ENCODE measurements at regions not wholly inside any gene's neighbourhood (a gene's known extent, or its start where the extent isn't known, plus 50 kb on each side); places are given as distances from the start of the nearest gene placed in this dataset.
A peak's percentile ranks its signal among the peaks of the same experiment; 100 is the strongest.
"Not testable (repeated sequence)": the region's sequence is repeated elsewhere in the genome, so short reads cannot be mapped to it uniquely, and the experiment has no call there.

GRCh38 chr4:89491761-89492160, 184.2 kb upstream of the GPRIN3 start:
- WGBS, 2 donors (ENCODE audit: extremely low coverage in 2 of 2, insufficient read length in 2 of 2, insufficient replicate concordance in 1 of 2), result no CpG with 5 or more reads among the region's 3 CpGs
- Histone ChIP-seq H2BK5ac (ENCODE audit: low read length) (no peak overlapping the region), H3K79me1 (ENCODE audit: low read depth, low read length) (no peaks in the 10 kb centered on the region), H2BK12ac (ENCODE audit: low read length) (no peak overlapping the region), H4K8ac (ENCODE audit: low read depth, low read length) (no peak overlapping the region), H3K36me3 (replicated peaks in 1 of 2; ENCODE audit: control insufficient read depth in 2 of 2, insufficient read depth in 2 of 2, low read length in 2 of 2) (no peaks in the 10 kb centered on the region), H3K27me3 (ENCODE audit: control insufficient read depth in 3 of 3, insufficient read depth in 3 of 3, low read depth in 1 of 3, low read length in 3 of 3) (no peaks in the 10 kb centered on the region), H3K4me1 (ENCODE audit: control insufficient read depth in 2 of 2, insufficient read depth in 1 of 2, low read depth in 1 of 2, low read length in 2 of 2) (no peaks in the 10 kb centered on the region), H2BK15ac (ENCODE audit: low read length) (no peak overlapping the region), H4K91ac (ENCODE audit: low read depth, low read length, poor library complexity) (no peak overlapping the region), H3K14ac (ENCODE audit: low read length) (no peak overlapping the region), H3K27ac (replicated peaks; ENCODE audit: low read length) (no peak overlapping the region), H2BK120ac (ENCODE audit: low read depth, low read length) (no peak overlapping the region), H3K9ac (ENCODE audit: low read depth, low read length, poor library complexity) (no peak overlapping the region), H2AFZ (ENCODE audit: low read length) (no peak overlapping the region), H2AK5ac (ENCODE audit: low read depth, low read length) (no peak overlapping the region), H3K4ac (ENCODE audit: low read length) (no peak overlapping the region), H3K4me3 (ENCODE audit: low read length in 2 of 2) (no peak overlapping the region), H3K18ac (ENCODE audit: low read length) (no peak overlapping the region), H3K23ac (ENCODE audit: low read depth, low read length, poor library complexity) (no peak overlapping the region), H3K4me2 (ENCODE audit: insufficient read depth, low read length, poor library complexity, severe bottlenecking) (no peak overlapping the region), H3K9me3 (replicated peaks in 1 of 2; ENCODE audit: control insufficient read depth in 2 of 2, insufficient read depth in 1 of 2, low read depth in 1 of 2, low read length in 2 of 2) (no peaks in the 10 kb centered on the region)
- DNase-seq (ENCODE audit: low spot score), result no peak

GRCh38 chr4:89489921-89490431, 182.4 kb upstream of the GPRIN3 start:
- not testable (repeated sequence) for H2AFZ ChIP-seq (ENCODE audit: low read length); H2AK5ac ChIP-seq (ENCODE audit: low read depth, low read length); H3K9me3 ChIP-seq (replicated peaks in 1 of 2; ENCODE audit: control insufficient read depth in 2 of 2, insufficient read depth in 1 of 2, low read depth in 1 of 2, low read length in 2 of 2); H3K23ac ChIP-seq (ENCODE audit: low read depth, low read length, poor library complexity); H3K27ac ChIP-seq (replicated peaks; ENCODE audit: low read length); H3K36me3 ChIP-seq (replicated peaks in 1 of 2; ENCODE audit: control insufficient read depth in 2 of 2, insufficient read depth in 2 of 2, low read length in 2 of 2); H3K9ac ChIP-seq (ENCODE audit: low read depth, low read length, poor library complexity); H2BK5ac ChIP-seq (ENCODE audit: low read length); H3K4ac ChIP-seq (ENCODE audit: low read length); DNase-seq (ENCODE audit: low spot score); H3K4me2 ChIP-seq (ENCODE audit: insufficient read depth, low read length, poor library complexity, severe bottlenecking); H4K8ac ChIP-seq (ENCODE audit: low read depth, low read length); H3K4me1 ChIP-seq (ENCODE audit: control insufficient read depth in 2 of 2, insufficient read depth in 1 of 2, low read depth in 1 of 2, low read length in 2 of 2); H2BK120ac ChIP-seq (ENCODE audit: low read depth, low read length); H4K91ac ChIP-seq (ENCODE audit: low read depth, low read length, poor library complexity); H3K4me3 ChIP-seq (ENCODE audit: low read length in 2 of 2); H2BK12ac ChIP-seq (ENCODE audit: low read length); H3K27me3 ChIP-seq (ENCODE audit: control insufficient read depth in 3 of 3, insufficient read depth in 3 of 3, low read depth in 1 of 3, low read length in 3 of 3); H3K79me1 ChIP-seq (ENCODE audit: low read depth, low read length); H2BK15ac ChIP-seq (ENCODE audit: low read length)
- peak overlapping the region; percentile 64 for H3K18ac ChIP-seq (ENCODE audit: low read length)
- H3K14ac ChIP-seq (ENCODE audit: low read length), result peak overlapping the region; percentile 56
- WGBS, 2 donors (ENCODE audit: extremely low coverage in 2 of 2, insufficient read length in 2 of 2, insufficient replicate concordance in 1 of 2), result no CpG with 5 or more reads among the region's 35 CpGs

GRCh38 chr4:89489338-89489771, 181.8 kb upstream of the GPRIN3 start:
- no peak overlapping the region for H2BK12ac ChIP-seq (ENCODE audit: low read length)
- H3K4me1 ChIP-seq (ENCODE audit: control insufficient read depth in 2 of 2, insufficient read depth in 1 of 2, low read depth in 1 of 2, low read length in 2 of 2), result no peaks in the 10 kb centered on the region
- no CpG with 5 or more reads among the region's 13 CpGs for WGBS, 2 donors (ENCODE audit: extremely low coverage in 2 of 2, insufficient read length in 2 of 2, insufficient replicate concordance in 1 of 2)
- no peak overlapping the region for H3K4me3 ChIP-seq (ENCODE audit: low read length in 2 of 2)
- H3K36me3 ChIP-seq (replicated peaks in 1 of 2; ENCODE audit: control insufficient read depth in 2 of 2, insufficient read depth in 2 of 2, low read length in 2 of 2), result no peaks in the 10 kb centered on the region
- no peaks in the 10 kb centered on the region for H3K79me1 ChIP-seq (ENCODE audit: low read depth, low read length)
- no peaks in the 10 kb centered on the region for H3K27me3 ChIP-seq (ENCODE audit: control insufficient read depth in 3 of 3, insufficient read depth in 3 of 3, low read depth in 1 of 3, low read length in 3 of 3)
- no peak overlapping the region for H4K8ac ChIP-seq (ENCODE audit: low read depth, low read length)
- no peak overlapping the region for H2BK5ac ChIP-seq (ENCODE audit: low read length)
- no peak overlapping the region for H2AK5ac ChIP-seq (ENCODE audit: low read depth, low read length)
- no peak overlapping the region for H2BK15ac ChIP-seq (ENCODE audit: low read length)
- H3K14ac ChIP-seq (ENCODE audit: low read length), result no peak overlapping the region
- H3K4me2 ChIP-seq (ENCODE audit: insufficient read depth, low read length, poor library complexity, severe bottlenecking), result no peak overlapping the region
- H3K18ac ChIP-seq (ENCODE audit: low read length), result no peak overlapping the region
- no peak overlapping the region for H4K91ac ChIP-seq (ENCODE audit: low read depth, low read length, poor library complexity)
- no peak overlapping the region for H3K4ac ChIP-seq (ENCODE audit: low read length)
- H2AFZ ChIP-seq (ENCODE audit: low read length), result no peak overlapping the region
- H3K27ac ChIP-seq (replicated peaks; ENCODE audit: low read length), result no peak overlapping the region
- no peak overlapping the region for H3K23ac ChIP-seq (ENCODE audit: low read depth, low read length, poor library complexity)
- no peaks in the 10 kb centered on the region for H3K9me3 ChIP-seq (replicated peaks in 1 of 2; ENCODE audit: control insufficient read depth in 2 of 2, insufficient read depth in 1 of 2, low read depth in 1 of 2, low read length in 2 of 2)
- H2BK120ac ChIP-seq (ENCODE audit: low read depth, low read length), result no peak overlapping the region
- H3K9ac ChIP-seq (ENCODE audit: low read depth, low read length, poor library complexity), result no peak overlapping the region
- DNase-seq (ENCODE audit: low spot score), result no peak

GRCh38 chr4:89488736-89489135, 181.1 kb upstream of the GPRIN3 start:
- H4K8ac ChIP-seq (ENCODE audit: low read depth, low read length), result no peak overlapping the region
- H3K4ac ChIP-seq (ENCODE audit: low read length), result no peak overlapping the region
- H2BK120ac ChIP-seq (ENCODE audit: low read depth, low read length), result no peak overlapping the region
- H2AFZ ChIP-seq (ENCODE audit: low read length), result no peak overlapping the region
- no peak for DNase-seq (ENCODE audit: low spot score)
- H3K4me3 ChIP-seq (ENCODE audit: low read length in 2 of 2), result no peak overlapping the region
- WGBS, 2 donors (ENCODE audit: extremely low coverage in 2 of 2, insufficient read length in 2 of 2, insufficient replicate concordance in 1 of 2), result no CpG with 5 or more reads among the region's 3 CpGs
- H3K23ac ChIP-seq (ENCODE audit: low read depth, low read length, poor library complexity), result no peak overlapping the region
- no peak overlapping the region for H3K27ac ChIP-seq (replicated peaks; ENCODE audit: low read length)
- no peaks in the 10 kb centered on the region for H3K9me3 ChIP-seq (replicated peaks in 1 of 2; ENCODE audit: control insufficient read depth in 2 of 2, insufficient read depth in 1 of 2, low read depth in 1 of 2, low read length in 2 of 2)
- H2BK5ac ChIP-seq (ENCODE audit: low read length), result no peak overlapping the region
- no peak overlapping the region for H4K91ac ChIP-seq (ENCODE audit: low read depth, low read length, poor library complexity)
- no peaks in the 10 kb centered on the region for H3K79me1 ChIP-seq (ENCODE audit: low read depth, low read length)
- H3K36me3 ChIP-seq (replicated peaks in 1 of 2; ENCODE audit: control insufficient read depth in 2 of 2, insufficient read depth in 2 of 2, low read length in 2 of 2), result no peaks in the 10 kb centered on the region
- H3K18ac ChIP-seq (ENCODE audit: low read length), result no peak overlapping the region
- no peak overlapping the region for H2AK5ac ChIP-seq (ENCODE audit: low read depth, low read length)
- no peaks in the 10 kb centered on the region for H3K4me1 ChIP-seq (ENCODE audit: control insufficient read depth in 2 of 2, insufficient read depth in 1 of 2, low read depth in 1 of 2, low read length in 2 of 2)
- no peak overlapping the region for H3K9ac ChIP-seq (ENCODE audit: low read depth, low read length, poor library complexity)
- H2BK12ac ChIP-seq (ENCODE audit: low read length), result no peak overlapping the region
- no peak overlapping the region for H3K14ac ChIP-seq (ENCODE audit: low read length)
- no peaks in the 10 kb centered on the region for H3K27me3 ChIP-seq (ENCODE audit: control insufficient read depth in 3 of 3, insufficient read depth in 3 of 3, low read depth in 1 of 3, low read length in 3 of 3)
- no peak overlapping the region for H3K4me2 ChIP-seq (ENCODE audit: insufficient read depth, low read length, poor library complexity, severe bottlenecking)
- no peak overlapping the region for H2BK15ac ChIP-seq (ENCODE audit: low read length)

Data from neuronal stem cell (in vitro differentiated cells).